Endothelial cell of umbilical vein (primary cell): ENCODE measurements at regions not wholly inside any gene's neighbourhood (a gene's known extent, or its start where the extent isn't known, plus 50 kb on each side); places are given as distances from the start of the nearest gene placed in this dataset.

Source experiments
- BruUV-seq: library from RNA; stranded (reverse); fragments of 400-500 nt; replicated peaks from 2 replicates; lab custom pipeline; 2021; lab: Mats Ljungman, UMichigan
- CTCF ChIA-PET: fragments of 300-600, 350-600 bp; sonication (Branson Sonifier 250); formaldehyde crosslinking; loops from one replicate; lab custom pipeline; 2021; ENCODE audit warnings: antibody characterized with exemption, inconsistent platforms; lab: Charles Lee
- POLR2A ChIA-PET: fragments of 300-600, 350-600 bp; sonication (Branson Sonifier 250); formaldehyde crosslinking; loops from one replicate; lab custom pipeline; 2021; ENCODE audit warnings: antibody characterized with exemption, inconsistent platforms; lab: Charles Lee
- DNase-seq: peaks from one replicate; pipeline ENCODE4 v3.0.0-alpha.2; 2011; ENCODE audit warnings: low read depth, low spot score
- FAIRE-seq: peaks from 2 replicates; lab custom pipeline; 2011; peaks lifted over from hg19 to GRCh38; lab: Jason Lieb, UNC
- H2AFZ ChIP-seq: 2 replicates; pipeline ENCODE4 v1.6.0; 2012; ENCODE audit warnings: low read depth, low read length, control low read depth, inconsistent platforms
- H3K27ac ChIP-seq: 2 replicates; pipeline ENCODE4 v1.5.1; 2011; ENCODE audit warnings: low read depth, mild to moderate bottlenecking, control low read depth, low read length, moderate library complexity; ENCODE audit not compliant: insufficient read depth
- H3K27me3 ChIP-seq, 2 experiments: 2 replicates each; pipeline versions ENCODE4 v1.6.0 to v1.6.1; 2011; ENCODE audit warnings: low read length in 2 of 2, mixed read lengths in 1 of 2; ENCODE audit not compliant: control insufficient read depth in 2 of 2, insufficient read depth in 2 of 2
- H3K36me3 ChIP-seq, 2 experiments: 2 replicates in 1 of 2; 3 replicates in 1 of 2; pipeline ENCODE4 v1.5.1; 2011; ENCODE audit warnings: low read length in 2 of 2, mild to moderate bottlenecking in 1 of 2, moderate library complexity in 1 of 2; ENCODE audit not compliant: control insufficient read depth in 2 of 2, insufficient read depth in 2 of 2; ENCODE audit errors: extremely low read depth in 1 of 2
- H3K4me1 ChIP-seq: 3 replicates; pipeline ENCODE4 v1.5.1; 2011; ENCODE audit warnings: mild to moderate bottlenecking, low read length; ENCODE audit not compliant: control insufficient read depth, insufficient read depth; ENCODE audit errors: extremely low read depth
- H3K4me2 ChIP-seq: 2 replicates; pipeline ENCODE4 v1.6.1; 2011; ENCODE audit warnings: low read length, control low read depth, mixed read lengths; ENCODE audit not compliant: insufficient read depth
- H3K4me3 ChIP-seq, 3 experiments: fragments of 200-600 bp in 1 of 3; sonication (generic), shearing (Covaris generic) in 1 of 3; replicated peaks in 1 of 3; 2 replicates each; pipeline ENCODE4 v1.5.1; 2011 to 2016; ENCODE audit warnings: control low read depth in 3 of 3, low read length in 3 of 3, mild to moderate bottlenecking in 2 of 3, inconsistent platforms in 1 of 3, low read depth in 1 of 3, moderate library complexity in 1 of 3; ENCODE audit not compliant: insufficient read depth in 1 of 3
- H3K79me2 ChIP-seq: 2 replicates; pipeline ENCODE4 v1.6.0; 2012; ENCODE audit warnings: low read length, inconsistent platforms; ENCODE audit not compliant: control insufficient read depth, insufficient read depth
- H3K9ac ChIP-seq: replicated peaks from 2 replicates; pipeline ENCODE3; 2011; ENCODE audit warnings: low read length, control low read depth; ENCODE audit not compliant: insufficient read depth; ENCODE audit errors: extremely low read depth
- H3K9me1 ChIP-seq: replicated peaks from 3 replicates; pipeline ENCODE4 v1.6.0; 2011; ENCODE audit warnings: mild to moderate bottlenecking, low read length; ENCODE audit not compliant: control insufficient read depth, insufficient read depth; ENCODE audit errors: extremely low read depth
- H3K9me3 ChIP-seq: replicated peaks from 2 replicates; pipeline ENCODE4 v1.5.1; 2012; ENCODE audit warnings: low read length, inconsistent platforms; ENCODE audit not compliant: control insufficient read depth, insufficient read depth
- H4K20me1 ChIP-seq: replicated peaks from 2 replicates; pipeline ENCODE3; 2011; ENCODE audit warnings: mild to moderate bottlenecking, low read length; ENCODE audit not compliant: control insufficient read depth, insufficient read depth; ENCODE audit errors: extremely low read depth
- CTCF ChIP-seq, 2 donors: IDR thresholded peaks; 1 replicate in 1 of 2; 2 replicates in 1 of 2; pipeline ENCODE4 v1.5.1; 2011; ENCODE audit warnings: low read length in 2 of 2, mild to moderate bottlenecking in 2 of 2, moderate library complexity in 2 of 2, control low read depth in 1 of 2, inconsistent platforms in 1 of 2, low read depth in 1 of 2; ENCODE audit not compliant: insufficient read depth in 1 of 2; ENCODE audit errors: extremely low read depth in 1 of 2
- EZH2 ChIP-seq: IDR thresholded peaks from 2 replicates; pipeline ENCODE4 v1.6.1; 2012; ENCODE audit warnings: borderline replicate concordance, low read depth, mild to moderate bottlenecking, moderate library complexity, low read length, inconsistent platforms; ENCODE audit not compliant: severe bottlenecking
- FOS ChIP-seq: IDR thresholded peaks from 2 replicates; pipeline ENCODE4 v1.6.1; 2011; ENCODE audit warnings: mild to moderate bottlenecking, low read length, moderate library complexity, borderline replicate concordance; ENCODE audit not compliant: insufficient read depth
- GATA2 ChIP-seq: IDR thresholded peaks from 2 replicates; pipeline ENCODE4 v1.7.0; 2011; ENCODE audit warnings: low read depth, mild to moderate bottlenecking, moderate library complexity, mixed read lengths, low read length; ENCODE audit not compliant: insufficient read length, insufficient read depth
- JUN ChIP-seq: IDR thresholded peaks from 2 replicates; pipeline ENCODE4 v1.6.1; 2011; ENCODE audit warnings: borderline replicate concordance, low read depth; ENCODE audit not compliant: insufficient read length, insufficient read depth
- MAX ChIP-seq: IDR thresholded peaks from 2 replicates; pipeline ENCODE4 v1.6.1; 2011; ENCODE audit not compliant: insufficient read depth, insufficient read length
- MYC ChIP-seq: IDR thresholded peaks from one replicate; pipeline ENCODE4 v1.6.1; 2011; ENCODE audit warnings: mild to moderate bottlenecking, low read depth, low read length
- POLR2A ChIP-seq: IDR thresholded peaks from 2 replicates; pipeline ENCODE4 v1.6.1; 2012; ENCODE audit warnings: low read depth, mild to moderate bottlenecking, control low read depth, low read length
- POLR2AphosphoS5 ChIP-seq: IDR thresholded peaks from 2 replicates; pipeline ENCODE4 v1.6.1; 2012; ENCODE audit warnings: low read depth, mild to moderate bottlenecking, control low read depth, low read length, moderate library complexity; ENCODE audit not compliant: insufficient read depth
- dilution Hi-C: fragments of 300-500 bp; cut with MboI; formaldehyde crosslinking; loops from one replicate; pipeline ENCODE4 v1.15.0; 2019; ENCODE audit warnings: low sequenced_read_pairs; ENCODE audit not compliant: extremely low pct_ligation_motif_present
- intact Hi-C: fragments of 100-400 bp; cut with micrococcal nuclease; formaldehyde crosslinking; loops from one replicate; pipeline ENCODE4 v1.10.0; 2022

GRCh38 chr3:107132674-107133073 lies 244.6 kb upstream of the CCDC54 start:
- no peaks in the 10 kb centered on the region for H4K20me1 ChIP-seq
- DNase-seq: no peak
- no peak overlapping the region for H3K9ac ChIP-seq
- H3K79me2 ChIP-seq: no peaks in the 10 kb centered on the region
- CTCF ChIA-PET: no interaction called here
- H3K9me1 ChIP-seq: no peaks in the 10 kb centered on the region
- H3K27ac ChIP-seq: no peak overlapping the region
- H3K36me3 ChIP-seq: no peaks in the 10 kb centered on the region
- TF ChIP-seq MAX (no peak), EZH2 (no peak), POLR2AphosphoS5 (no peak), JUN (no peak), GATA2 (no peak), MYC (no peak)
- H2AFZ ChIP-seq: no peak overlapping the region
- dilution Hi-C loops: no loop called here
- intact Hi-C loops: no loop called here
- no peak for FAIRE-seq
- no peaks in the 10 kb centered on the region for H3K9me3 ChIP-seq
- H3K4me3 ChIP-seq: no peak overlapping the region
- no peaks in the 10 kb centered on the region for H3K27me3 ChIP-seq
- no TSS peak for BruUV-seq
- H3K4me2 ChIP-seq: no peak overlapping the region
- POLR2A ChIA-PET: no interaction called here
- no peaks in the 10 kb centered on the region for H3K4me1 ChIP-seq

GRCh38 chr3:107133891-107134290 lies 243.3 kb upstream of the CCDC54 start:
- DNase-seq (no peak), FAIRE-seq (no peak)
- ChIA-PET POLR2A (no interaction called here), CTCF (interaction anchor here (1.4 kb wide), 1 partner anchor 9 kb away, joined by 4 read pairs; no protein-coding TSS in a partner anchor)
- no peaks in the 10 kb centered on the region for H3K9me1 ChIP-seq
- H3K4me3 ChIP-seq: no peak overlapping the region
- no peak for TF ChIP-seq FOS
- no peak for TF ChIP-seq POLR2AphosphoS5
- TF ChIP-seq MAX: no peak
- TF ChIP-seq CTCF (IDR thresholded peaks at IDR 0.05; ENCODE audit: extremely low read depth in 1 of 2, insufficient read depth in 1 of 2, low read depth in 1 of 2, low read length in 2 of 2): no peak
- no peak for TF ChIP-seq EZH2
- no peak for TF ChIP-seq POLR2A
- no peak for TF ChIP-seq JUN
- no peak for TF ChIP-seq GATA2
- TF ChIP-seq MYC: no peak
- no peaks in the 10 kb centered on the region for H3K36me3 ChIP-seq
- no peaks in the 10 kb centered on the region for H3K27me3 ChIP-seq
- no peak overlapping the region for H3K4me2 ChIP-seq
- dilution Hi-C loops (no loop called here), intact Hi-C loops (no loop called here)
- no peak overlapping the region for H3K27ac ChIP-seq
- BruUV-seq: no TSS peak
- no peak overlapping the region for H3K9ac ChIP-seq
- no peaks in the 10 kb centered on the region for H3K4me1 ChIP-seq
- H2AFZ ChIP-seq: no peak overlapping the region
- H3K9me3 ChIP-seq: no peaks in the 10 kb centered on the region
- H4K20me1 ChIP-seq: no peaks in the 10 kb centered on the region
- no peaks in the 10 kb centered on the region for H3K79me2 ChIP-seq
